HG03442 (cell line): ENCODE measurements at regions not wholly inside any gene's neighbourhood (a gene's known extent, or its start where the extent isn't known, plus 50 kb on each side); places are given as distances from the start of the nearest gene placed in this dataset.
A peak's percentile ranks its signal among the peaks of the same experiment; 100 is the strongest.

Experiments used
- ATAC-seq: cut with Tn5 transposase; IDR thresholded peaks from one replicate; pipeline ENCODE4 v1.9.1; 2021; ENCODE audit warnings: mild to moderate bottlenecking, moderate library complexity; ENCODE audit not compliant: unreplicated experiment

DNA sequence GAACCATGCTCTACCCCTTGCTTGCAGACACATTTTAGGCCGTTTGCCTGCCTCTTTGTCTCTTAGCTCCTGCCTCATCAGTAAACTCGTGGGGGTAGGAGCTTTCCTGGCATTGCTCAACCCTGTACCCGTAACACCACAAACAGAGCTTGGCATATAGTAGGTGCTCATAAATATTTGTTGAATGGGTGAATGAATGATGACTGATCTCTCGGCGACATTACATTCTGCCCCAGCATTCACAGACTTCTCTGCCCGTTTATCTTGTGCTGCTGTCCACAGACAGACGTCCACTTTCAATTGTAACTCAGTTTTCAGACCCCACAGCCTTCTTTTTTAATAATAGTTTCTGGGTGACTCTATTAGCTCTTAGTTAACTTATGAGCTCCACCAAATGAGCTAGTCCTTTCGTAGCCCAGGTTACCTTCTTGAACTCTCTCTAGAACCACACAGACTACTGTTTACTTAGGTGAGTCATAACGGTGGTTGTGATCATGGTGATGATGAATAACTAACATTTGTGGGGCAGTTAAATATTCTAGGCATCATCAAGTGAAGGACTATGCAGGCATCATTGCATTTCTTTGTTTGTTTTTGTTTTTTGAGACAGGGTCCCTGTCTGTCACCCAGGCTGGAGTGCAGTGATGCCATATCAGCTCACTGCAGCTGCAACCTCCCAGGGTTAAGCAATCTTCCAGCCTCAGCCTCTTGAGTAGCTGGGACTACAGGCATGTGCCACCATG, 188.4 kb downstream of the ADAMTS15 start:
- peak; percentile 62 for ATAC-seq

DNA sequence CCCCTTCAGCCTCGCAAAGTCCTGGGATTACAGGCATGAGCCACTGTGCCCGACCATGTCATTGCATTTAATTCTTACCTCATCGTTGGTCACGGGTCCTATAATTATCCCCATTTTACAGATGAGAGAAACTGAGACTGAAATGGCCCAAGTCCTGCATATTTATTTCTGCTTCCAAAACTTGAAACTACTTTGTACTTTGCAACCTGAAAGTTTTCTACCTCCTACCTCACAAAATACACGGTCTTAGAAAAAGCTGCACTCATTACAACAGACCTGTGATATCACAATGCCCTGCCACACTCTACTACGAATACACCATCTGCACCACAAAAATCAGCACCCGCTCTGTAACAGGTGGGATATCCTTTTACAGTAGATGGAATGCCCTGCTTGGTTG, 189.1 kb downstream of the ADAMTS15 start:
- no peak for ATAC-seq

DNA sequence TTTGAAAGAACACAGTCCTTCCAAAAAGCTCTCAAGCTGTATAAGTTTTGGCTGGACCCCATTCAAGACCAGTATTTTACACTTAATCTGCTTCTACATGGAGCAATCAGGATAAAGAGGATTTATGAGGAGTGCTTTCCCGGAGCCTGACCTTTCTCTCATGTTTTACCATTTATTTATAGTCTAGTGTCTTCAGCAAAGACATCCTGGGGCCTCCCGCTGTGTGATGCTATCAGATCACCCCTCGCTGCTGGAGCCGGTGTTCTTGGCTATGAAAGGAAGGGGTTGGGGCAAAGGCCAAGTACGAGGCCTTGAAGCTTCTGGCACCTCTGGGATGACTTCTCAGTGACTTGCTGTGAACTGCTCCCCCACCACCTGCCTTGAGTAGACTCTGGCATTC, 189.6 kb downstream of the ADAMTS15 start:
- ATAC-seq: no peak

GRCh38 chr11:130638624-130639023, 190.2 kb downstream of the ADAMTS15 start:
- no peak for ATAC-seq

DNA sequence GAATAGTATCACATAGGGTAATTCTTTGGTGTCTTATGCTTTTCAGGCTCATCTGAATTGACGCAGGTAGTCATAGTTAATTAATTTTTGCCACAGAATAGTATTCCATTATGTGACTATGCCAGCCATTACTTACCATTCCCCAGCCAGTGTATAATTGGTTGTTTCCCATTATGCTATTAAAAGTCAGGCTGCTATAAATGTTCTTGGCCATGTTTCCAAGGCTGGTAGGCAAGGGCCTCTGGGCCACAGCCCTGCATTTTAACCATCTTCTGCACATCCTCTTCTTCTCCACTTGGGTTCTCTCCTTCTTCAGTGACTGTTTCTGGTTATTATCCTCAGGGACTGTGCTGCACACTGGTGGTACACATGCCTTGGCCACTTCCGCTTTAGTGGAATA, 190.9 kb downstream of the ADAMTS15 start:
- ATAC-seq: no peak

DNA sequence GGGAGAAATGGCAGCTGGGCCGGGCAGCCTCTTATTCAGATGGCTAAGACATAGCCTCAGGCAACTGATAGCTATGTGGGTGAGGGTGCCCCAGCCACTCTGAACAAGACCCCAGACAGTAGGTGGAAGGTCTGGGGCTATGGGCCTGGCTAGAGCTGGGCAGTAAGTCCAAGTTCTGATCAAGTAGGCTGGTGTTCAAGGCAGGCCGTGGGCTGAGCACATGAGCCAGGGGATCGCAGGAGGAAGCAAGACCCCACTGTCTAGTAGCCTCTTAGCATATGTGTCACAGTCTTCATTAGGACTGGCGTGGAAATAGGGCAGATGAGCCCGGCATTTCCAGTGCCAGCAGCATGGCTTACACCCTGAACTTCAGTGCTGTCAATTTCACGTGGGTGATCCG, 192.1 kb downstream of the ADAMTS15 start:
- no peak for ATAC-seq

- ATAC-seq: no peak
Observed at GRCh38 chr11:130641876-130642275, 193.4 kb downstream of the ADAMTS15 start.

DNA sequence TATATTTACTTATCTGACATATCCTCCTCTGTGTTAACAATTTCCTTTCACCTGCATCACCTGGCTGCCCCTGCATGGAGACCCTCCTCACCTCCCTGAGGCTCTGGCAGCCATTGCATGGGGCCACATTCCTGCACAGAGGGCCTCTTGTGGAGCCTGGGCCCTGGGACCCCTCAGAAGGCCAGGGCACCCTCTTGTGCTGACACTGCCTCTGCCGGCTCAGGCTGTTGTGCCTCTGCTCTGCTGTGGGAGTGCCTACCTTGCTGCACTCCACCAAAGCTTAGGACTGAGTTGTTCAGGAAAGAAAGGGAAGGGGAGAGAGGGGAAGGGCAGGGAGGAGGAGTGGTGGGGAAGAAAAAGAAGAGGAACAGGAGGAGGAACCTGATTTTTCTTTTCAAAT, 194.5 kb downstream of the ADAMTS15 start:
- no peak for ATAC-seq

DNA sequence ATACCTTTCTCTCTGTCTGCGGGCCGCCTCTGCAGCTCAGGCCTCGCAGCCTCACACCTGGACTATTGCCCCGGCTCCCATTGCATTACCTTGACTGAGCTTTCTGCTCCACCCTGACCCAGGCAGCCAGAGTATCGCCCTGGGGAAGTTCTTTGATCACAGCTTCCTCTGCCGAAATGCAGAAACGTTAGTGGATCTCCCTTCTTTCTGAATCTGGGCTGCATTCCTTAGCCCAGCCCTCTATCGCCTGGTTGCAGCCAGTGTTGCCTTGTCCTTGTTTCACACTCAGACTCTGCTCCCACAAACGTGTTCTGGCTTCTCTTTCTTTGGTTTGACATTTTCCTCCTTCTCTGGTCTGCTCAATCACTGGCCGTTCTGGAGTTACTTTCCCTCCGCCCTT, 195.7 kb downstream of the ADAMTS15 start:
- ATAC-seq: no peak

DNA sequence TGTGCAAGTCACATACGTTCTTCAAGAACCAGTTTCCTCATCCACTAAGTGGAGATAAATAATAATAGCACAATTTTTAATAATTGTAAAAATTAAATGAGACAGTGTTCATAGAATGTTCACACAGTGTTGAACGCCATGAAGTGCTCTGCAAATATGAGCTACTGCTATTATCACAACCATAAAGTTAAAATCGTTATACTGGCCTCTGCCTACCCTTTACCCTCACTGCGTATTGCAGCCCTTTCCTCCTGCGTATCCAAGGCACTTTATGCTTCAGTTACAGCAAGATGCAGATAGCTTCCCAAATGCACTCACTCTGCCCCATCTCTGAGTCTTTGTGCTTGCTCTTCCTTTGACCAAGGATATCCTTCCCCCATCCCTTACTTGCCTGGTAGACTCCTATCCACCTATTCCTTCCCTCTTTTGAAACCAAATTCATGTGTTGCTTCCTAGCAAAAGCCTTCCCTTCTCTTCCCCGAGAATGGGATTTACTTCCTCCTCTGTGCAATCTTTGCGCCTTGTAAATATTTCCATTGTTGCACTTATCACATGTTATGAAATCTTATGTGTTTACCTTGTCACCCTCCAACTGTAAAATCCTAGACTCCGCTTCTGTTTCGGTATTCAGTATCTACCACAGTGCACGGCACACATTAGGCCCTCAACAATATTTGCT, 196.9 kb downstream of the ADAMTS15 start:
- ATAC-seq: no peak

DNA sequence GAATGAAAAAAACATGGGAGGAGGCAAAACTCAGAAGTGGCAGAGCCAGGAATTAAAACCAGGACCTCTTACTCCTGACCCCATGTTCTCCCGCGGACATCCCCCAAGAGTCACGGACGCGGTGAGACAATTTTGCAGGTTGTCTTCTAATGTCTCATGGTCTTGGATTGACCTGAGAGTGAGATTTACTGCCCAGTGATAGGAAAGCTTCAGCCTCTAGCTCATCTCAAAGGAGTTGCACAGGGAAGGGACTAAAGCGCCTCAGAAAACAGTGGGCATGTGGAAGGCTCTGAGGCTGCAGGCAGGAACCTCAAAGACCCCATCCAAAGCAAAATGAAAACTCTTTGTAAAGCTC, 197.4 kb downstream of the ADAMTS15 start:
- ATAC-seq: no peak

- no peak for ATAC-seq
Observed at GRCh38 chr11:130646881-130647280, 198.4 kb downstream of the ADAMTS15 start.

DNA sequence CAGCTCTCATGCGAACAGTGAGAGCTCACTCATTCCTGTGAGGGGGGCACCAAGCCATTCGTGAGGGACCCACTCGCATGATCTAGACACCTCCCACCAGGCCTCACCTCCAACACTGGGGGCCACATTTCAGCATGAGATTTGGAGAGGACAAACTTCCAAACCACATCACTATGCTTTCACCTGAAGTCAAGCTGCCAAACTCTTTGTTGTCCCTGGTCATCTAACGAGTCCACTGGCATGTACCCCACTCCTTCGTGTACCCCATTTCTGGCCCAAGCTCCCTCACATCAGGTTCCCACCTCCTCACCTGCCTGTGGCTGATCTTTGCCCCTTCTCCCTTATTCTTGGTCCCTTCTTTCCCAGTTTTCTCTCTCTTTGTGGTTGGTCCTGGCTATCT, 198.9 kb downstream of the ADAMTS15 start:
- ATAC-seq: no peak

- no peak for ATAC-seq
Observed at GRCh38 chr11:130649801-130650200, 201.4 kb downstream of the ADAMTS15 start.

DNA sequence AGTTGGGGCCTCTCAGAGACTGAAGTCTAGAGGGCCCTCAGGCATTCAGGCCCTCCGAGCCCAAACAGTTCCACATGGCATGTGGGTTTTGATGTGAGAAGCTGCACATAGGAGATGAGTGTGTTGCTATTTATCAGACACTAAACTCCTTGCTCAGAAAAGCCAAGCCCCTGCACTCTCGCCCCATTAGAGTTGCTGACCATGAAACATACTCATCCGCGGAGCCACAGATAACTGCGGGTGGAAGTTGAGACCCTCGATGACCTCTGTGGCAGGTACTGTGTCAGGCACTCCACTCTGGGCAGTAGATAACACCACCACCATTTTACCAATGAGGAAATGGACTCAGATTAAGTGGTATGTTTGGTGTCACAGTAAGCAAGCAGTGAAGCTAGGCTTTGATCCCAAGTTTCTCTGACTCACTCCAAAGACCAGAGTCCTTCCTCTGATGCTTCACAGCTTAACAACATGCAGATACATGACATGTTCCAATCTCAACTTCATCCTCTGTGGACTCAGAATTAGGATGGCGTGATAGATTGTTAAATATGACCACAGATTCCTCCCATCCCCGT, 202.1 kb downstream of the ADAMTS15 start:
- no peak for ATAC-seq

- no peak for ATAC-seq
Observed at GRCh38 chr11:130651066-130651855, 202.8 kb downstream of the ADAMTS15 start.

DNA sequence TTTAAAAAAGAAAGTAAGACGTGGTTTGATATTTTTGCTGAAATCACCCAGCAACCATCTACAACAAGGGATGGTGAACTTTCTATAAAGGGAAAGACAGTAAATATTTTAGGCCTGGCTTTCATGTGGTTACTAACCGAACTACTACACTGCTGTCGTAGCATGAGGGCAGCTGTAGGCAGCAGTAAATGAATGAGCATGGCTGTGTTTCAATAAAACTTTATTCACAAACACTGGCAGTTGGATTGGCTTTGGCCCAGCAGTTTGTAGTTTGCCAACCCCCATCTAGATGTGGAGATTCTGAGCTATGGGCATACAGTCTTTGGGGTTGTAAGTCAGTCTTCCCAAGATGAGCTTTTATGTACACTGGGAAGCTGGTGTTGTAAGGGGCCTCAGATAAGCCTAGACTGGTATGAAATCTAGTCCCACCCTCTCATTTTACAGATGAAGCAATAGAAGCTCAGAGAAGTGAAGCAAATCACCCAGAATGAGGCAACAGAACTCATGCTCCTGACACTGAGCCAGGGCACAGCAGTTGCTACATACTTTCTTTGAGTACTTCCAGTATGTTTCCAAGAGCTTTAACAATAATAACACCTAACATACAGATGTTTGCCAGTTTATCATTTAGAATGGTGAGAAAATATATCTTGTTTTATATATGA, 204.4 kb downstream of the ADAMTS15 start:
- no peak for ATAC-seq

DNA sequence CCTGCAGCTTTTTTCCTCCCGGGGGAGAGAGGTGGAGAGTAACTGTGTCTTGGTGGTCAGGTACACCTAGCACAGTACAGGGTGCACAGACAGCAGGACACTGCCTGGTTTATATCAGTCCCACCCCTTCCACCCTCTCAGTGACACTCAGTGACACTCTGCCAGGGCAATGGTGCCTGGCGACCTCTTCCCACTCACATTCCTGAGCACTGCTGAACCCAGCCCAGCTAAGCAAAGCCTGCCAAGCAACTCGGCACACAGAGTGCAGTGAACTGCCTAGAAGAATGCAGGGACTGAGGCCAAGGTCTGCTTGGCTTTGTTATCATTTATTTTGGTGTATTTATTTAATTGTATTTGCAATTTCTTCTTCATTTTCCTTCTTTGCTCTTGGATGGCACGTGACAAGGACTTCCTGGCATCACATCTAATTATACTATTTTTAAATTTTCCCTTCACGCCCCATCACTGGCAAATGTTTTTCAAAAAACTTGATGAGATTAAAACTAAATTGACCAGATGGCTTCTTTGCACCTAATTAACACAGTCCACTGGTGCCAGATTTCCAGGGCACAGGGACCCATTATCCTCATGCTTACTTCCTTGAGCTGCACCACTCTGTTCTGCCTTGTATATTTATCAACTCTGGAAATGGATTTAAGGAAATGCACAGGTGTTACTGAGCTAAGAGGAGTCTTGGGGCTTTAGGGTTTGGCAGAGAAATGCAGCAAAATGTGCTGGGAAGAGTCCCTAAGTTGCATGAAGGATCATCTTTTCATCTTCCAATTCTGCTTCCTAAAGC, 205.6 kb downstream of the ADAMTS15 start:
- no peak for ATAC-seq

DNA sequence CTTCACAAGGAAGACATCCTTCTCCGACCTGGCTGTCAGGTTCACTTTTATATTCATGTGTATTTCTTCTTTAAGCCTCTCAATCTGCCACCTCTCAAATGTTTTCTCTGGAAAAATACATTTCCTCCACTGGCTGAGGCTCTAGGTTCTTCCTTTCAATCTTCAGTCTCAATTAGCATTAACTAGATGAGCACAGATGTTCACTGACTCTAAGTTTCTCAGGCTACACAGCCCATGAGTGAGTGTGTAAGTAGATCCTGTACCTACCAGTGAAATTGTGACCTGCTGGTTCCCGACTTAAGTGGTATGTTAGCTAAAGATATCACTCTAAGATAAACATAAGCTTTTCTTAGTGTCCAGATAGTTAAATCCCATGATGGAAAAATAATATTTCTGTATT, 206.9 kb downstream of the ADAMTS15 start:
- no peak for ATAC-seq

- ATAC-seq: no peak
Observed at GRCh38 chr11:130666781-130667251, 218.4 kb downstream of the ADAMTS15 start.
